Chondrocyte (in vitro differentiated cells): ENCODE measurements at regions not wholly inside any gene's neighbourhood (a gene's known extent, or its start where the extent isn't known, plus 50 kb on each side); places are given as distances from the start of the nearest gene placed in this dataset.

Experiments used
- DNase-seq: peaks from one replicate; pipeline ENCODE4 v3.0.0; 2021; ENCODE audit warnings: mixed read lengths, low spot score
- H3K27ac Mint-ChIP-seq: one replicate; pipeline ENCODE4 v1.8.0; 2021; ENCODE audit warnings: mild to moderate bottlenecking, moderate library complexity, mixed read lengths; ENCODE audit not compliant: unreplicated experiment
- H3K27me3 Mint-ChIP-seq: 2 replicates; pipeline ENCODE4 v1.8.0; 2021; ENCODE audit warnings: low read depth, mixed read lengths
- H3K36me3 Mint-ChIP-seq: 2 replicates; pipeline ENCODE4 v1.8.0; 2021; ENCODE audit warnings: low read depth, mixed read lengths
- H3K4me1 Mint-ChIP-seq: 2 replicates; pipeline ENCODE4 v1.8.0; 2021; ENCODE audit warnings: low read depth, mild to moderate bottlenecking, mixed read lengths
- H3K4me3 Mint-ChIP-seq: one replicate; pipeline ENCODE4 v1.8.0; 2021; ENCODE audit warnings: mild to moderate bottlenecking, moderate library complexity, mixed read lengths; ENCODE audit not compliant: unreplicated experiment
- H3K9me3 Mint-ChIP-seq: 2 replicates; pipeline ENCODE4 v1.8.0; 2021; ENCODE audit warnings: low read depth, mixed read lengths
- CTCF ChIP-seq: fragments of 200-600 bp; sonication (generic); IDR thresholded peaks from 2 replicates; pipeline ENCODE4 v1.5.0; 2021; ENCODE audit warnings: antibody characterized with exemption, mild to moderate bottlenecking, moderate library complexity

- H3K9me3 Mint-ChIP-seq: no peaks in the 10 kb centered on the region
- H3K27ac Mint-ChIP-seq: no peak overlapping the region
- TF ChIP-seq CTCF: no peak
- peaks cover 11% of the 10 kb centered on the region for H3K27me3 Mint-ChIP-seq
- no peak for DNase-seq
- H3K4me3 Mint-ChIP-seq: no peak overlapping the region
- no peaks in the 10 kb centered on the region for H3K4me1 Mint-ChIP-seq
- no peaks in the 10 kb centered on the region for H3K36me3 Mint-ChIP-seq
Observed at GRCh38 chr11:79980916-79981315, 540.1 kb upstream of the TENM4 start.

DNA sequence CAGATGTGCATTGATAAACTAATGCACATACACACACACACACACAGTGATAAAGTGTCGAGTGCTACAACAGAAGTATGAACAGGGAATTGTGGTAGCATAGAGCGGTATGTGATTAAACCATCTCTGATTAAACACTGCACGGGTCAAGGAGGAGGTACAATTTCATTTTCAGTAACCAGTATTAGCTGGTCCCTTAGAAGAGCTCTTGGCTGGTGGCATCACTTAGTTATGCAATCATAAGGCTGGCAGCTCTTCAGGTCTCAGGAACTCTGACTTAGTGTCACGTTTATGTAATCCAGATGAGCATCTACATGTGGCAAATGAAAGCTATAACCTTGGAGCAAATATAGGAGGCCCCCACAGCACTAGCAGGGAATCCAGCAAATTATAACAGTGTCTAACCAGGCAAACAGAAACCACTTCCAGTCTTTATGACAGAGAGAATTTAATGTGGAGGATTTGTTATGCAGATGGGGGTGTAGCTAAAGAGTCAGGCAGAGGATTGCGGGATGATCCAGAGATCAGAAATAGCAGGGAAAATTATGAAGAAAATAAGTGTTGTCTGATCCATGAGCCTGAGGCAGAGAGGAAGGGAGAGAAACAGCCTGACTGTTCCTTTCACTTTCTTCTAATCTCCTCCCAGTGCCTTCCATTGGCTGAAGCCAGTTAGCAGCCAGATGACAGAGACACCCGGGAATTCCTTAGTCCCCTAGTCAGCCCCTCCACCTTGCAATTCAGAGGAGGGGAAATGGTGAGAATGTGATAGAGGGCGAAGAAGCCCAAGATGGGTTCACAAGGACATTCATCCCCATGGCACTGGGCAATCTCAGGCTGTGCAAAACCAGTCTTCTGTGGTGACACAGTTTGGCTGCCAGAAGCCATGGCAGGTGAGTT is 533.1 kb upstream of the TENM4 start:
- Mint-ChIP-seq H3K4me3 (peak overlapping the region; percentile 52), H3K27ac (no peak overlapping the region)

GRCh38 chr11:79971255-79971654 is 530.4 kb upstream of the TENM4 start:
- H3K27ac Mint-ChIP-seq: no peak overlapping the region
- H3K4me1 Mint-ChIP-seq: no peaks in the 10 kb centered on the region
- H3K36me3 Mint-ChIP-seq: no peaks in the 10 kb centered on the region
- H3K4me3 Mint-ChIP-seq: no peak overlapping the region
- no peak for DNase-seq
- TF ChIP-seq CTCF: no peak
- peaks cover 3% of the 10 kb centered on the region for H3K9me3 Mint-ChIP-seq
- H3K27me3 Mint-ChIP-seq: peaks cover 12% of the 10 kb centered on the region

More for the DNA sequence above, 533.1 kb upstream of the TENM4 start:
- no peak for TF ChIP-seq CTCF
- H3K27me3 Mint-ChIP-seq: peaks cover 3% of the 10 kb centered on the region
- H3K9me3 Mint-ChIP-seq: no peaks in the 10 kb centered on the region
- no peak for DNase-seq
- H3K4me1 Mint-ChIP-seq: no peaks in the 10 kb centered on the region
- H3K36me3 Mint-ChIP-seq: no peaks in the 10 kb centered on the region

- no peak overlapping the region for H3K27ac Mint-ChIP-seq
- H3K4me3 Mint-ChIP-seq: no peak overlapping the region
- no peak for DNase-seq
- H3K27me3 Mint-ChIP-seq: peaks cover 9% of the 10 kb centered on the region
- no peaks in the 10 kb centered on the region for H3K4me1 Mint-ChIP-seq
- peaks cover 3% of the 10 kb centered on the region for H3K9me3 Mint-ChIP-seq
- no peak for TF ChIP-seq CTCF
- H3K36me3 Mint-ChIP-seq: no peaks in the 10 kb centered on the region
Observed at GRCh38 chr11:79966592-79966991, 525.8 kb upstream of the TENM4 start.

- Mint-ChIP-seq H3K4me1 (no peaks in the 10 kb centered on the region), H3K27me3 (peaks cover 9% of the 10 kb centered on the region), H3K9me3 (peaks cover 13% of the 10 kb centered on the region), H3K27ac (no peak overlapping the region), H3K4me3 (no peak overlapping the region), H3K36me3 (no peaks in the 10 kb centered on the region)
- no peak for TF ChIP-seq CTCF
- no peak for DNase-seq
Observed at GRCh38 chr11:79963856-79964645, 523.2 kb upstream of the TENM4 start.
